ENCODE measurements at regions not wholly inside any gene's neighbourhood (a gene's known extent, or its start where the extent isn't known, plus 50 kb on each side); places are given as distances from the start of the nearest gene placed in this dataset.
A peak's percentile ranks its signal among the peaks of the same experiment; 100 is the strongest.

GRCh38 chr2:143934626-143935481, 585.1 kb downstream of the ZEB2 start:
- TF ChIP-seq RBM15 (IDR thresholded peaks at IDR 0.05; ENCODE audit: insufficient read depth, low read length) (no peak), COPS2 (conservative IDR thresholded peaks at IDR 0.05) (no peak)
- H3K36me3 ChIP-seq (ENCODE audit: control insufficient read depth, insufficient read depth, low read length), result no peaks in the 10 kb centered on the region
- in situ Hi-C loops (cut with MboI), result no loop called here
- H3K27ac ChIP-seq (ENCODE audit: extremely low read depth, low read depth, low read length), result no peak overlapping the region
- no peak overlapping the region for H3K4me3 ChIP-seq
- no TSS peak for BruUV-seq (replicated peaks)
- peak overlapping the region; percentile 5; the same call in 1 of the 2 replicates for H2AFZ ChIP-seq (ENCODE audit: low read depth, low read length)
- intact Hi-C loops (cut with micrococcal nuclease), result no loop called here
- no peaks in the 10 kb centered on the region for H4K20me1 ChIP-seq (replicated peaks; ENCODE audit: control insufficient read depth, insufficient read depth, low read length)
- DNase-seq (ENCODE audit: extremely low read depth in 1 of 4, low spot score in 3 of 4), result no peak
- POLR2A ChIA-PET, result no interaction called here
- 34% methylated on average over 10 of the region's 10 CpGs for WGBS (ENCODE audit: insufficient coverage, low coverage, missing lambda C conversion rate)
- no peak for ATAC-seq
- H3K4me1 ChIP-seq (replicated peaks in 1 of 2; ENCODE audit: control insufficient read depth in 2 of 2, insufficient read depth in 2 of 2, low read length in 2 of 2), result peaks cover 0 to 7% of the 10 kb centered on the region in 2 experiments; a peak in 1 of 5 replicates
- no peak overlapping the region for H3K9ac ChIP-seq (ENCODE audit: insufficient read depth in 1 of 2, low read depth in 2 of 2, low read length in 2 of 2)
- FAIRE-seq, result no peak
- no peaks in the 10 kb centered on the region for H3K9me1 ChIP-seq (ENCODE audit: control insufficient read depth, insufficient read depth, low read length)
- H3K79me2 ChIP-seq (ENCODE audit: control insufficient read depth, insufficient read depth, low read length), result no peaks in the 10 kb centered on the region
- H3K27me3 ChIP-seq (ENCODE audit: control insufficient read depth in 2 of 2, insufficient read depth in 2 of 2, low read length in 2 of 2), result no peaks in the 10 kb centered on the region
- CTCF ChIA-PET (ENCODE audit: low intra/inter-chr PET ratio), result no interaction called here
- no peak overlapping the region for H3K4me2 ChIP-seq (ENCODE audit: insufficient read depth, low read length)
- H3K9me3 ChIP-seq (replicated peaks; ENCODE audit: control insufficient read depth, insufficient read depth, low read depth, low read length), result no peaks in the 10 kb centered on the region

GRCh38 chr2:143933946-143934569, 585.9 kb downstream of the ZEB2 start:
- ChIA-PET CTCF (ENCODE audit: low intra/inter-chr PET ratio) (no interaction called here), POLR2A (no interaction called here)
- no peaks in the 10 kb centered on the region for H4K20me1 ChIP-seq (replicated peaks; ENCODE audit: control insufficient read depth, insufficient read depth, low read length)
- no peak overlapping the region for H3K9ac ChIP-seq (ENCODE audit: insufficient read depth in 1 of 2, low read depth in 2 of 2, low read length in 2 of 2)
- no peaks in the 10 kb centered on the region; the same call in 1 of the 2 replicates for H3K9me3 ChIP-seq (replicated peaks; ENCODE audit: control insufficient read depth, insufficient read depth, low read depth, low read length)
- H3K4me1 ChIP-seq (replicated peaks in 1 of 2; ENCODE audit: control insufficient read depth in 2 of 2, insufficient read depth in 2 of 2, low read length in 2 of 2), result peaks cover 0 to 7% of the 10 kb centered on the region in 2 experiments; a peak in 1 of 5 replicates
- H3K36me3 ChIP-seq (ENCODE audit: control insufficient read depth, insufficient read depth, low read length), result no peaks in the 10 kb centered on the region
- H3K9me1 ChIP-seq (ENCODE audit: control insufficient read depth, insufficient read depth, low read length), result no peaks in the 10 kb centered on the region
- no peak overlapping the region for H3K4me2 ChIP-seq (ENCODE audit: insufficient read depth, low read length)
- no peaks in the 10 kb centered on the region for H3K27me3 ChIP-seq (ENCODE audit: control insufficient read depth in 2 of 2, insufficient read depth in 2 of 2, low read length in 2 of 2)
- no TSS peak for BruUV-seq (replicated peaks)
- H3K79me2 ChIP-seq (ENCODE audit: control insufficient read depth, insufficient read depth, low read length), result no peaks in the 10 kb centered on the region
- H3K4me3 ChIP-seq, result no peak overlapping the region
- H2AFZ ChIP-seq (ENCODE audit: low read depth, low read length), result no peak overlapping the region
- no peak for ATAC-seq
- in situ Hi-C loops (cut with MboI) (no loop called here), intact Hi-C loops (cut with micrococcal nuclease) (no loop called here)
- no peak overlapping the region for H3K27ac ChIP-seq (ENCODE audit: extremely low read depth, low read depth, low read length)
- DNase-seq (ENCODE audit: extremely low read depth in 1 of 4, low spot score in 3 of 4), result no peak
- no peak for FAIRE-seq
- TF ChIP-seq ZNF124 (CRISPR knock-in tag; IDR thresholded peaks at IDR 0.05) (no peak), MLLT1 (IDR thresholded peaks at IDR 0.05) (no peak), HOMEZ (CRISPR knock-in tag; IDR thresholded peaks at IDR 0.05) (no peak), CREB1 (IDR thresholded peaks at IDR 0.05) (no peak), CREB1 (CRISPR knock-in tag; IDR thresholded peaks at IDR 0.05) (no peak), ZNF830 (CRISPR knock-in tag; IDR thresholded peaks at IDR 0.05) (no peak), STAT6 (CRISPR knock-in tag; IDR thresholded peaks at IDR 0.05) (no peak)
